ENCODE measurements at regions not wholly inside any gene's neighbourhood (a gene's known extent, or its start where the extent isn't known, plus 50 kb on each side); places are given as distances from the start of the nearest gene placed in this dataset.

- DNase-seq = no peak
These were observed 55.2 kb upstream of the DMAC1 start for GRCh38 chr9:7854763-7855162.
